ENCODE measurements at regions not wholly inside any gene's neighbourhood (a gene's known extent, or its start where the extent isn't known, plus 50 kb on each side); places are given as distances from the start of the nearest gene placed in this dataset.

DNA sequence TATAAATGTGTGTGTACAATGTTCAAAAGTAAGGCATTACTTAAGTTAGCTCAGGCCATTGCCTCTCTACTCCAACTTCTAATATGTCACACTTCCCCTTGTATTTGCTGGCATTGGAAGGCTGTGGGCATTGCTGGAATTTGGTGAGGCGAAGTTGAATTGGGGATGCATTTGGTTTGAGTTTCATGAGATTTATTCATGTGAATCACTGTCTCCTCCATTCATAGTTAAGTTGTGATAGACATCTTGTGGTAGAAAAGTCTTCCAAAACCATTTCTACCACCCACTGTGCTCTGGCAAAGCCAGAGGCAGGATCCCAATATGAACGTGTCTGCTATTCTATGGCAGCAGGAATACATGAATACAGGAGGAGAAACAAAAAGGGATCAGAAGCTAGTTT is 397.8 kb upstream of the USP24 start:
- TF ChIP-seq POLR2A (IDR thresholded peaks at IDR 0.05) = no peak
- TF ChIP-seq, protein P1, sequence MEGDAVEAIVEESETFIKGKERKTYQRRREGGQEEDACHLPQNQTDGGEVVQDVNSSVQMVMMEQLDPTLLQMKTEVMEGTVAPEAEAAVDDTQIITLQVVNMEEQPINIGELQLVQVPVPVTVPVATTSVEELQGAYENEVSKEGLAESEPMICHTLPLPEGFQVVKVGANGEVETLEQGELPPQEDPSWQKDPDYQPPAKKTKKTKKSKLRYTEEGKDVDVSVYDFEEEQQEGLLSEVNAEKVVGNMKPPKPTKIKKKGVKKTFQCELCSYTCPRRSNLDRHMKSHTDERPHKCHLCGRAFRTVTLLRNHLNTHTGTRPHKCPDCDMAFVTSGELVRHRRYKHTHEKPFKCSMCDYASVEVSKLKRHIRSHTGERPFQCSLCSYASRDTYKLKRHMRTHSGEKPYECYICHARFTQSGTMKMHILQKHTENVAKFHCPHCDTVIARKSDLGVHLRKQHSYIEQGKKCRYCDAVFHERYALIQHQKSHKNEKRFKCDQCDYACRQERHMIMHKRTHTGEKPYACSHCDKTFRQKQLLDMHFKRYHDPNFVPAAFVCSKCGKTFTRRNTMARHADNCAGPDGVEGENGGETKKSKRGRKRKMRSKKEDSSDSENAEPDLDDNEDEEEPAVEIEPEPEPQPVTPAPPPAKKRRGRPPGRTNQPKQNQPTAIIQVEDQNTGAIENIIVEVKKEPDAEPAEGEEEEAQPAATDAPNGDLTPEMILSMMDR (IDR thresholded peaks at IDR 0.05) = no peak
- TF ChIP-seq EP300 (IDR thresholded peaks at IDR 0.05) = no peak
- TF ChIP-seq POLR2AphosphoS5 (IDR thresholded peaks at IDR 0.05) = no peak

Measured in suprapubic skin (tissue), 4 donors.